ENCODE measurements at regions not wholly inside any gene's neighbourhood (a gene's known extent, or its start where the extent isn't known, plus 50 kb on each side); places are given as distances from the start of the nearest gene placed in this dataset.

DNA sequence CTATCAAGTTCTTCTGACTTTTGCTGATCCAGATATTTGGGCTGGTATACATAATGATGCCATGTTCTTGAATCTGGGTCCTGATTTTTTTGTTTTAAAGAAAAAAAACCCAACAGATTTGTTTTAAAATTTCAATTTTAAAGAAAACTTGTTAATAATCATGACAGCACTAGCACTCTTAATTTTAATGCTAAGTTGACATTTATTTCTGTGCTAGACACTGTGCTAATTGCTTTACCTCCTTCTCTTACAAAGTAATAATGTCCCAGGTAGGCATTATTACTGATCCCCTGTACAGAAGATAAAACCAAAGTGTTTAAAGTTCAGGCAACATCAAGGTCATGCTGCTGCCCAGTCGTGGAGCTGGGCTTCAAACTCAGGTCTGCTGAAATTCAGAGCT is 101.9 kb downstream of the ZNF608 start:
- no peak for DNase-seq

DNA sequence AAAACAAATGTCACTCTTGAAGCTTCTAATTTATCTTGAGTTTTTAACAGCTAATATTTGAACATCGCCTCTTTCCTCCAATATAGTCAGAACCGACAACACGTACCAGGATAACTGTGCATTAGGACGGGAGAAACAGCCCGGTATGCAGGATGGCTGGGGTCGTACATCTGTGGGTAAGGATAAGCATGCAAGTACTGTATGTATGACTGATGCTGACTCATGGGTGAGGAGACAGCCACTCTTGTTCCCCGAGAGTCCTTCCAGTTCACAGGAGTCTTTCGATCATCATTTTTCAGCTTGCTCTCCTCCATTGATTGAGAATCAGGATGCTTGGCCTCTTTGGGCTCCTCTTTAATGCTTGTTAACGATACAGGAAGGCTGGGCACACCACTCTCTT is 102.3 kb downstream of the ZNF608 start:
- no peak for DNase-seq

DNA sequence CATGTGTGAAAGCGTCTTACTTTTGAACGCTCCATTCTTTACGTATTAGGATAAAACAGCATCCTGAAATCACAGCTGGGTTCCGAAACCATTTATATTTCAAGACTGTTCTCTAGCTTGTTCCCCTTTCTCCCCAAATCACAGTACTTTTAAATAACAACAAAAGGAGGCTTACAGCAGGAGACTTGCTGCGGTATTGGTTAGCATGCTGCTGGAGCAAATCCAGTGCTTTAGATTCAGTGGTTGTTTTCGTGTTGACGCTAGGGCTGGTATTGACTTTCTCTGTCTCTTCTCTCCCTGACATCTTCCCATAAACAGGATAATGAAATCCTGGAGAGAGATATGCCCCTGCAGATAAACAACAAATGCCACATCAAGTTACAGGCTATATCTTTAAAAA is 103.1 kb downstream of the ZNF608 start:
- DNase-seq: no peak

DNA sequence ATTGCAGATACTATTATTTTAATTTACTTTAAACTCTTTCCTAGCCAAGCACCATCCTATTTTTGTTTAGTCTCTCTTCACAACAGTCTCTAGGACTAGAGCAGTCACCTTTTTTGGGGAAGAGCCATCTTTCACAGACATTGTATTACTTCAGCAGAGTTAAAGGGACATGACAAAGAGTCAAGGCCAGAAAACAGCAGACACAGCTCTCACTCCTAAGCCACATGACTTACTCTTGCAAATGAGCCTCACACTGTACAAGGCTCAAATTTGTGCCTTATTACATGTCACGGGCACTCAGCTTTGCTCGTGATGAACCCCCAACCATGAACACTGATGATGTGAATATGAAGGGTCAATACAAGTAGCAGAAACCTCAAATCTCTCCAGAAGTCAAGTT is 104.3 kb downstream of the ZNF608 start:
- no peak for DNase-seq

DNA sequence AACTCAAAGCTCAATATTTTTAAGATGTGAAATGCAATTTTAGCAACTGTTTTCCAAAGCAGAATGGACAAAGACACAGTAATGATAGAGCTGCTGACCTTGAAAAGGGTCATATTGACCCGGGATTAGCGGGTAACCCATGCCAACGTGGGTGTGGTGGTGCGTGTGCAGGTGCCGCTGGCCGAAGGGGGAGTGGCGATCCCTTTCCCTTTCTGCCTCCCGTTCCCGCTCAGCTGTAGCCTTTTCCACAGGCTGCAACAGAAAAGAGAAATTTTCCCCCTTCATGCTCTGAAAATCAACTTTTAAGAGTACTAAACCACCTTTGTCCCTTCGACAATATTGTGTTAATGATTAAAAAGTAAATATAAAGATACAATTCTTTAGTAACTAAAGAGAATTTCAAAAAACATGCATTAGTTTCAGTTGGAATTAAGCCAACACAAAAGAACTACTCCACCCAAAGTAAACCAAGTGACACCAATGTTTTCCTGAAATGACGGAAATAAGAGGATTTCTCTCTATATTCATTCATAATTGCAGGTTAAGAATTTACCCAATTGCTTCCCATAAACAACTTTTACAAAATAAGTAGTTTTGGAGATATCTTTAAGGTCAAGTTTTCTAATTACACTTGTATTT is 105.2 kb downstream of the ZNF608 start:
- no peak for DNase-seq

DNA sequence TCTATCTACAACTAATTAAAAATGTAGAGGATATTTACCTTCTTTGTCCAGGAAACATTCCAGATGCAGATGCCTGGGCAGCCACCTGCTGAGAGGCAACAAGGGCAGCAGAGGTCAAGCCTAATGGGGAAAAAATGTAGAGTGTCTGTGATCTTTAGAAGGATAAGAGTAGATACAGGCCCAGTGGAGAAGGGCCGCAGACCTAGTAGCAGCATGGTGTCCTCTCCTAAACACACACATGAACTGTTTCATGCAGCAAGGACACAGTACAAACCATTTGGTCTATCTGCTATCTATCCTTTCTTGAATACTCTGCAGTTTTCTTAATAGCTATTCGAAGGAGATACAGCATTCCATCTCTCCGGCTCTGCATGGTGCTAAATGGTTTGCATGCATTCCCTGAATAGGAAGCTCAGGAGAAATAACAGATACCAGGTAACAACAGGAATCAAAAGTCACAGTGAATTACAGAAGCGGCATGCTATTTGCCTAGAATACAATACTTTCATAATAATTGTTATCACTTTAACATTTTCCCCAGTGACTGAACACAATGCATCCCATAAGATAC is 107.3 kb downstream of the ZNF608 start:
- no peak for DNase-seq

DNA sequence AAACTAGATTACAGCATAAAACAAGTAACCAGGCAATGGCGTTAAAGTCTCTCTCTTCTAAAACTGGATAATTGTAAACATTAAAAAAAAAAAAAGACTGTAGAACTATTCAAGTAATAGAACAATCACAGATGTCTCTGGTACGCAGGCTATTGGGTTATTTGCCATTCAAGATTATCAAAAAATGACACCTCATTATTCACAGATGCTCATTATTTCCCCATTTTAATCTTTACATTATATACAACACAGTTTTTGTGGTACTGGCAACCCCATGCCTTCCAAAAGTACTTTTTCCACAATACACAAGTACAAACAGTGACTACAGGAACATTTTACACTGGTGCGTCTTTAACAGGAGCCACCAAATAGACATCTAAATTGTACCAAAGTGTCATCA is 109.4 kb downstream of the ZNF608 start:
- DNase-seq: no peak

DNA sequence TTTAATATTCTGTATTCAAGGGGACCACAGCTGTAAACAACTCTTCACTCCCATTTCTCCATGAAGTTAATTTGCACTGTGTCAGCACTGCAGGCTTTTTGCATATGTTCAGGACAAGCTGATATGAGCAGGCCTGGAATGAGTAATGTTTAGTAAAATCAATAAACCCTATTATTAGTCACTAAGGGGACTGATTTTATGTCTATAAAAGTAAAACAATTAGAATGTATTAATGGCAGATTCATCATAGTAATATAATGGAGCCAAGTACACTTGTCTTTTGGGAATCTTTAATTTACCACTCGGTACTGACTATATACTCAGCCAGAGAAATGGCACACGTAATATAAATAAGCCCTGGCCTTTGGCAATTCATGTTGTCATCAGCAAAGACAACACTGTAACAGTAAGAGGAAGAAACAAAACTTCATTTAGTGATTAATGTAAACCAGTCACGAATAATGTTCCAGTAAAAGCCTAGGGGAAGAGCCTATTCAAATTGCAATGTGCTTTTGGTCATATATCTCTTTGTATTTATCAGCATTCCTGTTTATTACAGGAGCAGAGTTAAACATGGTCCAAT is 111.6 kb downstream of the ZNF608 start:
- no peak for DNase-seq

DNA sequence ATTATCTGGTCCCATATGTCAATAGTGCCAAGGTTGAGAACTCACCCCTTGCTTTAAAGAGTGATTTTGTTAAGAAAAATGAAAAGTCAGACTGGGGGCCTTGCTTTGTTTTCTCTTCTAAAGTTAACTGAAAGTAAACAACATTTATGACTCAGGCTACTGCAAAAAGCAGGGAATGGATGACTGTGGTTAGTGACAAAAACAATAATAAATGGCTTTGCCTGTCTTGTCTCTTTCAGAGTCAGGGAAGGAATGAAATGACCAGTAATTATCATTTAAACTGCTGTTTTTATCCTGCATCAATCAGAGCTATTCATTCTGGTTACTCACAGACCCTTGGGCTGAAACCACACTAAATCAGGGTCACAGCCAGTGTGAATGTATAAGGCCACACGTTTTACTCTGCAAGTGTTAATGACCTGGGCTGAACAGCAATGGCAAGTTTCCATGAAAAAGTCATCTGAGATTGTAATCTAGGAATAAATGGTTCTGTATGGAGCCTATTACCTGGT is 112.2 kb downstream of the ZNF608 start:
- peak in 1 of 2 donors; percentile 59 for DNase-seq

DNA sequence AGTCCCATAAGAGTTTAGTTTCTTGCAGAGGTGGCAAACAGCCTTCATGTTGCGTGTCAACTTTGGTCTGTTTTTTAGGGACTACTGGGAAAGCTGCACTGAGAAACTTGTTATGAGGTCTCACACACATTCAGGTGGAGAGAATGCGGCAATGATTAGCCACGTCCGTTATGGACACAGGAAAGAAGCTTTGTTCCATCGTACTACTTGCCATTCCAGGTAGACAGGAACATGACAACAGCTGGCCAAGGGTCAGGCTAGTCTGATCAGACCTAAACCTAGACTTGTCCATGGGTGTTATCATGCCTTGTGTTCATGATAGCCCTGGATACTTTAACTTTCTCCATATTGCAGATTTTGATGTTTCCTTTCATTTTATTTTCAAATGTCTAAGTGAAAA is 113.2 kb downstream of the ZNF608 start:
- DNase-seq: no peak

DNA sequence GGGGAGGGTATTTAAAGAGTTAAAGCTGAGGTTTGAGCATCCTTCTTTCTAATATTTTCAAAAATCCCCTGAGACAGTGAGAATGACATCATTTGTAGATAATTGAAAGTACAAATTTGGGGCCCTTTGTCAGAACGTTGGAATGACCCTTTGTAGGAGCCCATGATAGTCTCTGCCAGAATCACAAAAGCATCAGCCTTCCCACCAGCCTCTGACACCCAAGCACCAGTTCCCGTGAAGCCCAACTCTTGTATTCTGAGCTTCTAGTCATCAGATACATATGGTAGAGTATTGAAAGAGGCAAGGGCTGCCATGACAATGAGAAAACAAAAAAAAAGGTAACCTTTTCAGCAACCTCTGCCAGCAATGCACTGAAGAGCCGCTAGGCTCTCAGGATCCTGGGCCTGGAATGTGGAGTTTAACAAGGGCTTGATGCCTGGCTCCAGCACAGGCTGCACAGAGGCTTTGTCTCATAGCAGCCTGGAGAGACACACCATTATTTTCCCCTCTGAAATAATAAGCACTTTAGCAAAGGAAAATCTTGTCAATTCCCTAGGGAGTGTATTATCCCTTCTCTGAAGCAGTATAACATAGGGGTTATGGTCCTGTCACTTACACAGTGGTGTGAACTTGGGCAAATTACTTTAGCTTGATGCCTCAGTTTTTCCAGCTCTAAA is 114.4 kb downstream of the ZNF608 start:
- DNase-seq: no peak

DNA sequence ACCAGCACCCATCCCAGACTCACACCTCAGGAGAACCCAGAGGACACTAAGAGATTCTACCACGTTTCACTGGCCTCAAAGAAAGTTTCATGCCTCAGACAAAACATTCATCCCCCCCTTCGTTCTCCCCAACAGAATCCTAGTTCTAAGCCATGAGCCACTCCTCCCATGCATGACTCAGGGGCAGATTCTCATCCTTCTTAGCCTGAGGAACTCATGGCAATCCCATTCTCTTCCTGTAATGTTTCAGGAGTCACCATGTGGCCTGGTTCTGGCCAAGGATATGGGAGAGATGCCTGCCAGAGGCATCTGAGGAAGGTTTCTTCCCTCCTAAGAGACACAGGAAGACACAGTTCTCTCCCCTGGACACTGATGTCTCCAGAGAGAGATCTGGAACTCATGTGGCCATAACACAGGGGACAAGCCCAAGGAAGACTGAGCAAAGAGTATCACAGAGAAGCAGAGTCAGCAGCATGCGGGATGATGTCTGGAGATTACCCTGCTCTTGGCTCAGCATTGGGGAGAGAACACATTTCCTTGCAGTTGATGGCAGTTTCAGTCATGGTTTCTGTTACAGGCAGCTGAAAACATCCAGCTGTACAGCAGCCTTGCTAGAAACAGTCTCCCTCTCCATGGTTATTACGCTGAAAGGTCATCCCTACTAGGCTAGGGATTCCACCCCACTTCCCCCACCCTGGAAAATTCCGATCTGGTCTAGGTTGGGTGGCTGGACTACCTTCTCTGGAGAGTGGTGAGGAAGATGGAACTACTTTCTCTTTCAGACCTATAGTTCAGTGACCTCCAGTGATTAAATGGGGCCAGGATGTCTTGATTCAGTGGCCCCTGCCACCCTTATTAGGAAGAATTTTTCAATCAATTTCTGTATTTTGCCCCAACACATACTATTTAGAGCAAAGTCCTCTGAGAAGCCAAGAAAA is 115.4 kb downstream of the ZNF608 start:
- DNase-seq: no peak

DNA sequence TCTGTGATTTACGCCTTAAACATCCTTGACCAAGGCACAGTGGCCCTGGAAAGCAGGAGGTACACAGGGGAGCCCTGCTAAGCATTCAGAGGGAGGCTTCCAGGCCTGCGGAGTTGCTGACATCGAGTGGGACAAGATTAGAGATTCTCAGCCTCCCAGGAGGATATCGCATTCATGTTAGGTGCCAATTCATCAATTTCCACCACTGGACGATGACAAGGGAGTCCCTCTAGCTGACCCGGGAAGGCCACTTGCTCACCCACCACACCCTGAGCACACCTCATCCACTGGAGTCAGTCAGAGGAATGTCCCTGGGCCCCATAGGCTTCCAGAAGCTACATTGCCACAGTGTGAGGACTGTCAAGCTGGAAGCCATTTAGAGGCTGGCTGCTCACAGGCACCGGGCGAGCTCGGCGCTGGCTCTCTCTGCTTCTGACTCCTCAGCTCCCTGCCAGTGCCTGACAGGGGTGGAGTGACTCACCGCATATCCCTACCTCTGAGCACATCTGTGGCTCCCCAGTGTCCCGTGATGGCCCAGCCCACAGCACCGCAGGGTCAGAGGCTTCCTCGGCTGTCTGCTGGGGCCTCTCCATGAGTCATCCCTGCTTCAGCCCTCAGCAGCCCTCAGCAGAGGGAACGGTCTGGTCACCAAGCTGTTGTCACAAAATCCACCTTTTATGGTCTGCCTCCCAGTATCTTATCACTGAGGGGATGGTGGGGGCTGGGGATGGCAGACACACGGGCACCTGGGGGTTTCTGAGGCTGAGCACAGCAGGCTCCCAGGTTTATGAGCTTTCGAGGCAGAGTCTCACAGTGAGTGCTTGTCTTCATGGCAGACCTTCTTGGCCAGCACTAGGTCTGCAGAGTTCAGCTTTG is 117.5 kb downstream of the ZNF608 start:
- no peak for DNase-seq

DNA sequence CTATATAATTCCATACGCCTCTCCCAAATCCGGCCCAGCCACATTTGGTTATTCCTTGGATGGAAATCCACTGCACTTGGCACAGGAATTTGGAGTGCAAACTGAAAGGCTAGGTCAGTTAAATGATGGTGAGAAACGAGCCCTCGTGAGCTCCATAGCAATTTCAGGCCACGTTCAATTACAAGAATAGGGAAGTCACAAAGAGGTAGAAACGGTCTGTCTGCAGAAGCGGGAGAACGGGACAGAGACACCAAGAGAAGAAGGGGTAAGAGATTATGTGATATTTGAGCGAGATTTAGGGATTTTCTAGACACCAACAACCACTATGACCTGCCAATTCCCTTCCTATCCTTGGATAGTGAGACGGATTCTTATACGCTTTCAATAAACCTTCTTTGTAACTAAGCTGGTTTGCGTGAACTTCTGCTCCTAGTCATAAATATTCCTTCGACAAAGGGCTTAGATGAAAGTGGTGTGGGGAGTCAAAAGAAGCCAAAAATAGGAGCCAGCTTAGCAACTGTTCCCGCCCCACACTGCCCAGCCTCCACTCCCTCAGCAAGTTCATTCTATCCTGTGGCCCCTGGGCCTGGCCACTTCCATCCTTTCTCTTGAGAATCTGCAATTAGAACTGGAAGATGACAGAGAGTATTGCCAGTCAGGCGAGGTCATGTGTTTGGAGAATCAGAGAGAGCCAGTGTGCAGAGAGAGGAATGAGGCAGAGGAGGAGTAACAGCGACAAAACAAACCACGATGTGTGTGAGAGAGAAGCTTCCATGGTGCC is 118.4 kb downstream of the ZNF608 start:
- no peak for DNase-seq

DNA sequence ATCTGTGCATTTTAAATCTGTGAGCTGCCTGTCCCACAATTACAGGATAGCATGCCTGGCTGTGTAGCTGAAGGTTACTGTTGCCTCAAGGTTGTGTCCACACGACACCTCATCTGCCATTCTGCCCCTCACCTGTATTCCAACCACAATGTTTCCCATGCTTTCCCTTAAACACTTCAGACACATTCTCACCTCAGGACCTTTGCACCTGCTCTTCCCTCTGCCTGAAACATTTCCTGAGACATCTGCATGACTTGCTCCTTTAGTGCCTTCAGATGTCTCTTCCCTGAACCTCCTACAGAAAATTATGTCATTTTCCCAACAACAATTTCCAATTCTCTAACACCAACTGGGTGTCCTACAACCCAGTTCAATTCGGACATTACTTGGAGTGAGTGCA is 120.4 kb downstream of the ZNF608 start:
- DNase-seq: no peak

DNA sequence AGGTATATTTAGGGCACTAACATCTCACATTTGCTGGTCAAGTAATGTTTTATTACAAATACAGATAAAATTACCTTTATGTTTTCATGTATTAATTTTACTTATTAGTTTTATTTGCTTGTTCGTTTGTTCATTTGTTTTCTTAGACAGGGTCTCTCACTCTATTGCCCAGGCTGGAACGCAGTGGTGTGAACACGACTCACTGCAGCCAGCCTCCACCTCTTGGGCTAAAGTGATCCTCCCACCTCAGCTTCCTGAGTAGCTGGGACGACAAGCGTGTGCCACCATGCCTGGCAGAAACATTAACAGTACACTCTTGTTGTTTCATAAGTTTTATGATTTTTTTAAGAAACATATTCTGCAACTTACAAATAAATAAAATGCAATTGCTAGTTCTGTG is 123.2 kb downstream of the ZNF608 start:
- DNase-seq: no peak

DNA sequence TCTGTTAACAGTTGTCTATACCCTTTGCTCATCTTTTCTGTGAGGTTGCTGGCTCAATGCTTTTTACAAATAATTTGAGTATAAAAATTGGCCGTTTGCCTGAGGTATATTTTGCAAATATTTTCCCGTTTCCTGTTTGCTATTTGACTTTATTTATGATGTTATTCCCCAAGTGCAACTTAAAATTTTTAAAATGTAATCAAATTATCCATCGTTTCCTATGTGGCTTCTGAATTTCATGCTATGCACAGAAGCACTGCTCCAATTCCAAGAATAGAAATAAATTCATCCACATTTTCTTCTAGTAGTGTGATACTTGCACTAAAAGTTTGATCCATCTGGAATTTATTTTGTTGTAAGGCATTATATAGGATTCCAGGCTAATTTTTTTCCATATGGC is 123.6 kb downstream of the ZNF608 start:
- no peak for DNase-seq

DNA sequence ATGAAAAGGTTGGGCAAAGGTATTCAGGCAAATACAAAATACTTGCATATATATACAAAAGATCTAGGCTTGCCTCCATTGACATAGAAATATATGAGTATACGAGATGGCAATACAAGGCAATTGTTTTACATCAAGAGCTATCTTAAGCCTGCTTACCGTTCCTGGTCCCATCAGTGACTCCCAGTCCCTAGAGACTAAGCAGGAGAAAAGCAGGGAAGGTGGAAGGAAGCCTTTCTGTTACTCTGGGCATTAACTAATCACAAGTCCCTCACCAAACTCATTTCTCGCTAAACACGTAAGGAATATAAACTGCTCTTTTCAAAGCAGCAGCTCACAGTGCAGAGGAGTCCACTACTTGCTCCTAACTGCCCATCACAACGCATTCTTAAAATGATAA is 125.2 kb downstream of the ZNF608 start:
- no peak for DNase-seq

DNA sequence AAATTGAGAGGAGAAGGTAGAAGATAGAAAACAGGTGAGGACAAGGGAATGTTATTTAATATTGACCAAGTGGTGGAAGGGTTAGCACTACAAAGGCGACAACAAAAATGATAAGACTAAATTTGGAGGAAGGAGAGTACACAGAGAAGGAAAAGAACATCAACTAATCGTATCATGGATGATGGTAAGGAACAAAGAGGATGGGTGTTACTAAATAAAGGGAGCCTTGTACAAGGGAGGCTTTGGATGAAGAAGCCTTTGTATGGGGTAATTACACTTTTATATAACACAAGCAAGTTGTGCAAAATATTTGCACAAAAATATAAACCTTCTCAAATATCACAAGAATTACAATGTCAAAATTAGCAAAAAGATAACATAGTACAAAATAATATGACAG is 125.7 kb downstream of the ZNF608 start:
- DNase-seq: no peak

DNA sequence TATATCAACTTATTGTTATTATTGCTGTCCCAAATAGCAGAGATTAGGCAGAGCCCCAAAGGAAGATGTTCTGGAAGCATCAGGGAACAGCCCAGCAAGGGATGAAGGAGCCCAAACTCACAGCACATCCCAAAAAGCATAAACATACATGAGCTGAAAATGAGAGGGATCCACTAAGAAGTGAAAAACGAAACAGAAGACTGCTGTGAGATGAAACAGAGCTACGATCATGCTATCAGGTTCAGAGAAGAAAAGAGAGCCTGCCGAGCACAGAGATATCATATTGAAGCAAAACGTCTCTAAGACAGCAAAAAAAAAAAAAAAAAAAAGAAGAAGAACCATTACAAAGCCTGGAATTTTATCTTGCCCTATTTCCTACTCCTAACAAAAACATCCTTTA is 127.3 kb downstream of the ZNF608 start:
- DNase-seq: no peak

DNA sequence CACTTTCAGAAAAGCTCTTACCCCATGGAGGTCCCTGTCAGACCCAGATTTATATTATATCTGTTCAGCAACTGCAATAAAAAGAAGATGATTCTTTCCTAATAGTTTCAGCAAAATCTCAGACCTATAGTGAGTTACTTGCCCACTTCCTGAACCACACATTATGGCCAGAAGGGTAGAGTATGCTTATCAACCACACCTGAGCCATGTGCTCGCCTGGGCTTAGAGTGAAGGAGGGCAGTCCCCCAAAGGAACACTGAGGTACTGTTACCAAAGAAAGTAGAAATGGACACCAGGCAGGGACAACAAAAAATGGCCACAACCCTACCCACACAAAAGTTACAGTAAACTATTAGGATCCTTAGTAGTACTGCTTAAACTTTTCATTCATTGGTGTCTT is 128.7 kb downstream of the ZNF608 start:
- DNase-seq: no peak
